Upper lobe of left lung (tissue), 4 donors: ENCODE measurements at regions not wholly inside any gene's neighbourhood (a gene's known extent, or its start where the extent isn't known, plus 50 kb on each side); places are given as distances from the start of the nearest gene placed in this dataset.

Experiments used
- EP300 ChIP-seq, 4 donors: sonication (generic); formaldehyde crosslinking; IDR thresholded peaks; one replicate each; pipeline ENCODE4 v1.5.1; 2017; ENCODE audit warnings: antibody characterized with exemption in 4 of 4, control low read depth in 2 of 4
- POLR2AphosphoS5 ChIP-seq, 2 donors: sonication (generic); formaldehyde crosslinking; IDR thresholded peaks; one replicate each; pipeline ENCODE4 v1.5.1; 2017; ENCODE audit warnings: antibody characterized with exemption in 2 of 2
- TF ChIP-seq, protein P1 (sequence below), 6 experiments: fragments of 450-650 bp in 4 of 6; fragments of 200-600 bp in 2 of 6; sonication (generic) in 2 of 6; IDR thresholded peaks; one replicate each; pipeline ENCODE4 v1.5.1; 2016 to 2019; ENCODE audit warnings: antibody characterized with exemption in 6 of 6

DNA sequence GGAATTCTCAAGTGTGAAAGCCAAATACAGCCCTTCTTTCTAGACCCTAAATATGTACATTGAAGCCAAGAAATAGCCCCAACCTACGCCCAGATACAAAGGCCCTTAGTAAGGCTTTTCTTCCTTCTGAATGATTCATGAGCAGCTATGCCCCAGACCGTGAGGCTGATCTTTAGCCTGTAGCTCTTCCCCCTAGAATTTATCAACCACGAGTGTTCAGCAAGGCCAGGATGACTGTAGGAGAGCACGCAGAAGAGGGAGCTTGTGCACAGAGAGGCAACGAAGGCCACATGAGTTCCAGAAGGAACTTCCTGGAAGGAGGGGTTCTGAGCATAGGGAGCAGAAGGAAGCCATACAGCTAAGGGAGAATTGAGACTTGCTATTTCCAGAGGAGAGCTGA lies 53.0 kb upstream of the HABP2 start:
- TF ChIP-seq, protein P1, sequence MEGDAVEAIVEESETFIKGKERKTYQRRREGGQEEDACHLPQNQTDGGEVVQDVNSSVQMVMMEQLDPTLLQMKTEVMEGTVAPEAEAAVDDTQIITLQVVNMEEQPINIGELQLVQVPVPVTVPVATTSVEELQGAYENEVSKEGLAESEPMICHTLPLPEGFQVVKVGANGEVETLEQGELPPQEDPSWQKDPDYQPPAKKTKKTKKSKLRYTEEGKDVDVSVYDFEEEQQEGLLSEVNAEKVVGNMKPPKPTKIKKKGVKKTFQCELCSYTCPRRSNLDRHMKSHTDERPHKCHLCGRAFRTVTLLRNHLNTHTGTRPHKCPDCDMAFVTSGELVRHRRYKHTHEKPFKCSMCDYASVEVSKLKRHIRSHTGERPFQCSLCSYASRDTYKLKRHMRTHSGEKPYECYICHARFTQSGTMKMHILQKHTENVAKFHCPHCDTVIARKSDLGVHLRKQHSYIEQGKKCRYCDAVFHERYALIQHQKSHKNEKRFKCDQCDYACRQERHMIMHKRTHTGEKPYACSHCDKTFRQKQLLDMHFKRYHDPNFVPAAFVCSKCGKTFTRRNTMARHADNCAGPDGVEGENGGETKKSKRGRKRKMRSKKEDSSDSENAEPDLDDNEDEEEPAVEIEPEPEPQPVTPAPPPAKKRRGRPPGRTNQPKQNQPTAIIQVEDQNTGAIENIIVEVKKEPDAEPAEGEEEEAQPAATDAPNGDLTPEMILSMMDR (IDR thresholded peaks at IDR 0.05): no peak
- TF ChIP-seq EP300 (IDR thresholded peaks at IDR 0.05) (no peak), POLR2AphosphoS5 (IDR thresholded peaks at IDR 0.05) (no peak)
